Adipocyte (in vitro differentiated cells): ENCODE measurements at regions not wholly inside any gene's neighbourhood (a gene's known extent, or its start where the extent isn't known, plus 50 kb on each side); places are given as distances from the start of the nearest gene placed in this dataset.

Experiments used
- DNase-seq: peaks from one replicate; pipeline ENCODE4 v3.0.0-alpha.2; 2015; ENCODE audit warnings: low read depth
- H3K27me3 ChIP-seq: replicated peaks from 2 replicates; pipeline ENCODE4 v1.7.0; 2013; ENCODE audit warnings: mild to moderate bottlenecking, low read length, moderate library complexity; ENCODE audit not compliant: control insufficient read depth, insufficient read depth
- H3K36me3 ChIP-seq: 2 replicates; pipeline ENCODE4 v1.7.0; 2013; ENCODE audit warnings: low read length, mild to moderate bottlenecking, moderate library complexity; ENCODE audit not compliant: control insufficient read depth, insufficient read depth, severe bottlenecking
- H3K4me1 ChIP-seq: 2 replicates; pipeline ENCODE4 v1.7.0; 2013; ENCODE audit warnings: mild to moderate bottlenecking, low read length, moderate library complexity; ENCODE audit not compliant: control insufficient read depth, insufficient read depth
- H3K4me3 ChIP-seq: 2 replicates; pipeline ENCODE4 v1.7.0; 2013; ENCODE audit warnings: mild to moderate bottlenecking, low read length, moderate library complexity
- H3K9ac ChIP-seq: 2 replicates; pipeline ENCODE4 v1.7.0; 2013; ENCODE audit warnings: mild to moderate bottlenecking, low read length, moderate library complexity
- H3K9me3 ChIP-seq: 2 replicates; pipeline ENCODE4 v1.7.0; 2013; ENCODE audit warnings: mild to moderate bottlenecking, low read length, moderate library complexity; ENCODE audit not compliant: control insufficient read depth

DNA sequence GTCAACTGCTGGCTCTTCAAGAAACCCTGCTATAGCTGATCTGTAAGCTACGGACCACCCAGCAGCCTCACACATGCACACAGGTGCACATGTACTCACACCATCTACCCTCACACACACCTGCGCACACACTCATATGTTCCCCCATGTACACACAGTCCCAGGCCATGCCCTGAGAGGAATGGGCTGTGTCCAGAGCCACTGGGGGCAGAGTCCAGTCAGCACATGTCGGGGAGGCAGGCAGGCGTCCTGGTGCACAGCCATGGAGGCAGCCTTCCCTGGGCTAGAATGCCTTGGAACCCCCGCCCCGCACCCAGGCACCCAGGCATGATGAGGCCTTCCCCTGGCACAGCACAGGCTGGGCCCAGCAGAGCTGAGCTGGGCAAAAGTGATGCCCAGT is 58.3 kb upstream of the DLK1 start:
- H3K9me3 ChIP-seq = no peaks in the 10 kb centered on the region
- H3K36me3 ChIP-seq = no peaks in the 10 kb centered on the region
- H3K27me3 ChIP-seq = peaks cover 28% of the 10 kb centered on the region
- peaks cover 14% of the 10 kb centered on the region for H3K4me1 ChIP-seq
- no peak for DNase-seq
- H3K4me3 ChIP-seq = no peak overlapping the region
- H3K9ac ChIP-seq = no peak overlapping the region

DNA sequence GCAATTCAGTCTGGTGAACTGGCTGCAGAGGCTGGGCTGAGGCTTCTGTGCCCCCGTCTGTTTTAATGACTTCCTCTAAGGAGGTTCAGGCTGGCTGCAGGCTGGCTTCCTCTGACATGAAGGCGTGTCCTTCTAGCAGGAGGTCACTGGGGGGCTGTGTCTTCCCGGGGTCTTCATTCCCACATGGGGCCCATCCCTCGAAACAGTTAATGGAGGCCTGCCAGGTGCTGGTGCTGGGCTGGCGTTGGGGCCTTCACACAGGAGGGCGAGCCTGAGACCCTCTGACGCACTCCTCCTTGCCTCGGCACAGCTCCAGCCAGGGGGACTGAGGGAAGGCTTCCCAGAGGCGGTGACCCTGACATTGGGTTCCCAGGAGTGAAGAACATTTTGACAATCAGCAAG is 57.7 kb upstream of the DLK1 start:
- no peak for DNase-seq
- Histone ChIP-seq H3K9me3 (no peaks in the 10 kb centered on the region), H3K9ac (no peak overlapping the region), H3K4me3 (no peak overlapping the region), H3K27me3 (peaks cover 29% of the 10 kb centered on the region), H3K36me3 (no peaks in the 10 kb centered on the region), H3K4me1 (peaks cover 14% of the 10 kb centered on the region)

DNA sequence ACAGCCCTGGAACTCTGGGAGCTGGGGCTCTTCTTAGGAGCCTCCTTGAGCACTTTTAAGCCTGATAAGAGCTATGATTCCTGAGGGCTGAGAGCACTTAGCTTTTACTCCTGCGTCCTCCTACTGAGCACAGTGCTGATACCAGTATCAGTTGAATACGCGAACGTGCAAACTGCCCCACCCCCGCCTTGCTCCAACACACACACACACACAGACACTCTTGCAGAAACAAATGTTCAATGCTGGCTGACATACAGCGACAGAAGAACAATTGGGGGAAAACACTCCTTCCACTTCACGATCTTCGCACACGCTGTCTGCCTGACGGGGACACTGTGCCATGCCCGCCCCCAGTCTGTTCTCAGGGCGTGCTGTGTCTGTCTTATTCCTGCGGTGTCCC is 57.2 kb upstream of the DLK1 start:
- H3K9ac ChIP-seq = no peak overlapping the region
- no peak overlapping the region for H3K4me3 ChIP-seq
- H3K36me3 ChIP-seq = no peaks in the 10 kb centered on the region
- peaks cover 29% of the 10 kb centered on the region for H3K27me3 ChIP-seq
- no peak for DNase-seq
- peaks cover 16% of the 10 kb centered on the region for H3K4me1 ChIP-seq
- no peaks in the 10 kb centered on the region for H3K9me3 ChIP-seq

DNA sequence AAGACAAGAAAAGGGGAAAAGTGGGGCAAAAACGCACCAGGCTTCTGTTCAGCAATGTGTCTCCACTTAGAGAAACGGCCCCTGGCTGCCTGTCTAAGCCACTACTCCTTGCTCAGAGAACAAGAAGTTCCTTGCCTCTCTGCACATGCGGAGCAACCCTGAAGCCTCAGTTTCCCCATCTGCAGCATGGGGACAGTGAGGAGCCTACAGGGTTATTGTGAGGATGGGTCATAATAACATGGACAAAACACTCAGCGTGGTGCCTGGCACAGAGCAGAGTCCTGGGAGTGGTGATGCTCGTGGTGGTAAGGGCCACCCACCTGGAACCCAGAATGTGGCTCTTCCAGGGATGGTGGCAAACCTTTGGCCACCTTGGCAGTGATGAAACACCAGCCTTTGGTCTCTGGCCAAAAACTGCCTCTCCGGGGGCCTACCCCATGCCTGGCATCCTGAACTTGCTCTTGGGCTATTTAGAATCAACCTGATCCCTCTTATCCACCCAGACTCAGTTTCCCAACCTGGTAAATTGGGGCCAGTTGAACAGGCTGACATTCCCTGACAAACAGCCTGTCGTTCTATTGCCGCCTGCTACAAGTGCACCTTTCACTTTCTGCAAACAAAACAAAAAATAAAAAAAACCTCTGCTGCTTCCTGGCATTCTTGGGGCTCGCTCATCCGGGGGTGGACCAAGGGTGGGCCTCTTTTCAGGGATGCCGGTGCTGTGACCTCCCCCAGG is 56.5 kb upstream of the DLK1 start:
- DNase-seq = no peak
- no peak overlapping the region for H3K9ac ChIP-seq
- H3K27me3 ChIP-seq = peaks cover 29% of the 10 kb centered on the region

DNA sequence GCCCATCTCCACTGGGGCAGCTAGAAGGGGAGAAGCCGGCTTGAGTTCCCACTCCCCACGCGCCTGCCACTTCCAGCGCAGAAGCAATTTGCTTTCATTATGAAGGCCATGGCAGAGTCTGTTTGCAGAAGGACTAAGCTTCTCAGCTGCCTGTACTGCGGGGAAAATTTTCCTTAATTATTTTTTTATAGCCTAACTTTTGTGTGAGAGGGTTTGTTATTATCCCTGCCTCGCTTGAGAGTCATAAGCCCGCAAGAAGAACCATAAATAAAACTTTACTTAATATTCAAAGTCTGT is 56.0 kb upstream of the DLK1 start:
- peaks cover 9% of the 10 kb centered on the region for H3K4me1 ChIP-seq

More for the DNA sequence above, 56.5 kb upstream of the DLK1 start:
- Histone ChIP-seq H3K36me3 (no peaks in the 10 kb centered on the region), H3K9me3 (no peaks in the 10 kb centered on the region), H3K4me3 (no peak overlapping the region), H3K4me1 (peaks cover 12% of the 10 kb centered on the region)

DNA sequence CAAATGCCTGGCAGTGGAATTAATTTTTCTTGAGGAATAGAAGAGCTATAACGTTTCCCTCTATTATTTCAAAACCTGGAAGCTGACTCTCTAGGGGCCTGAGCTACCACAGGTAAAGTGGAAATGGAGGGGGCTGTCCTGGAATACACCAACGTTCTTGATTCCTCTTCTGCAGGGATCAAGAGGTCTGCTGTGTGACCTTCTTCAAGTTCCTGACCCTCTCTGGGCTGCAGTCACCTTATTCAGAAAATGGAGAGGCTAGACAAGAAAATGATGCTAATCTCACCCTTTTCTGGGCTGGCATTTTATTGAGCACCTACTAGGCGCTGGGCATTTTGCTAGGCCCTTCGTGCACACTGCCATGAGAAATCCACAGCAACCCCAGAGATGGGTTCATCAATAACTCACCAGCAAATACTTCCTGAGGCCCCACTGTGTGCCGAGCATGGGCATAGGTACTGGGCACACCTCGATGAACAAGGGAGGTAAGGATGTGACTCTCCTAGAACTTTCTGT is 55.2 kb upstream of the DLK1 start:
- Histone ChIP-seq H3K9ac (no peak overlapping the region), H3K36me3 (no peaks in the 10 kb centered on the region), H3K4me3 (no peak overlapping the region), H3K9me3 (no peaks in the 10 kb centered on the region), H3K4me1 (peaks cover 11% of the 10 kb centered on the region), H3K27me3 (peaks cover 29% of the 10 kb centered on the region)
- no peak for DNase-seq

More for the DNA sequence above, 56.0 kb upstream of the DLK1 start:
- H3K36me3 ChIP-seq = no peaks in the 10 kb centered on the region
- H3K4me3 ChIP-seq = no peak overlapping the region
- DNase-seq = no peak
- H3K9me3 ChIP-seq = no peaks in the 10 kb centered on the region
- H3K27me3 ChIP-seq = peaks cover 29% of the 10 kb centered on the region
- H3K9ac ChIP-seq = no peak overlapping the region

DNA sequence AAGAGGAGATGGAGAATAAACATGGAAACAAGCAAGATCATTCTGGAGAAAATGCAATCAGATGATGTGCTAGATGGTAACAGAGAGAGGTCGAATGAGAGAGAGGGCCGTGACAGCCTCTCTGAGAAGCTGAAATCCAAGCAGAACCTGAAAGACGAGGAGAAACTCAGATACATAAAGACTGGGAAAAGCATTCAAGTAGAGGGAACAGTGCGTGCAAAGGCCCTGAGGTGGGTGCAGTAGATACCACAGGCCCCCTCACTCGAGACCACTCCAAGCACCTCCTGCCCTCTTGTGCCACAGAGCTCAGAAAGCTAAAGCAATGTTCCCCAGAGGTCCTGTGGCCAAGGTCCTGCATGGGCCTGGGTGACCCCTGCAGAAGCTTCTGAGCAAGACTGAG is 54.8 kb upstream of the DLK1 start:
- no peak overlapping the region for H3K9ac ChIP-seq
- no peak for DNase-seq
- no peaks in the 10 kb centered on the region for H3K9me3 ChIP-seq
- H3K27me3 ChIP-seq = peaks cover 29% of the 10 kb centered on the region
- H3K4me1 ChIP-seq = peaks cover 16% of the 10 kb centered on the region
- no peaks in the 10 kb centered on the region for H3K36me3 ChIP-seq
- no peak overlapping the region for H3K4me3 ChIP-seq

DNA sequence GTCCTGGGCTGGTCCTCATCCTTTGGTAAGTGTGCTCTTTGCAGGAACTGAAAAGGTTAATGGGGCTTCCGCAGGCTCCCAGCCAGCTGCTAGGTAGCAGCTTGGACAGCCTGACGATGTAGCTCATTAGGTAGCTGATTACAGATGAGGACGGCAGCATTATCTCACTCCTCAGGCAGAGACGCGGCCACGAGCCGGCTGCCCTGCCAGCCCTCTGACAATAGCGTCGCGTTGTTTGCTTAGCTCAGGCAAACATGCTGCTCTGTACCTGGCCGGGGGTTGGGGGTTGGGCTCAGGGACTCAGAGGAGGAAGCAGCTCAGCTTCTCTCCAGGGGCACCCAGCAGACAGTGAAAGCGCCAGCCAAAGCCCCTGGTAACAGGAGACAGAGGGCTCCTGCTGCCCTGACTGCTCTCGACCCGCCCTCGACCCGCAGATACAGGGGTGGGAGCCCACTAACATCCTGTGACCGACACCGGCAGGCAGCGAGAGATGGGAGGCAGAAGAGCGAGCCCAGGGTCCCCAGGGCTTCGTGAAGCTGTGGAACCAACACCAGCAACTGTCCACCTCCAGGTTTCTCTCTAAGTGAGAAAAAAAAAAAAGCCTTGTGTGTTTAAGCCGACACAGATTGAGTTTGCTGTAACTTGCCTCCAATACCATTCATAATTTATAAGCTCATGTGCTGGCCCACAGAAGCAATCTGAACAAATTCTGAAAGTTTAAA is 53.4 kb upstream of the DLK1 start:
- Histone ChIP-seq H3K9me3 (no peaks in the 10 kb centered on the region), H3K4me3 (no peak overlapping the region), H3K27me3 (peaks cover 29% of the 10 kb centered on the region), H3K36me3 (no peaks in the 10 kb centered on the region), H3K4me1 (peaks cover 27% of the 10 kb centered on the region), H3K9ac (no peak overlapping the region)
- DNase-seq = no peak

DNA sequence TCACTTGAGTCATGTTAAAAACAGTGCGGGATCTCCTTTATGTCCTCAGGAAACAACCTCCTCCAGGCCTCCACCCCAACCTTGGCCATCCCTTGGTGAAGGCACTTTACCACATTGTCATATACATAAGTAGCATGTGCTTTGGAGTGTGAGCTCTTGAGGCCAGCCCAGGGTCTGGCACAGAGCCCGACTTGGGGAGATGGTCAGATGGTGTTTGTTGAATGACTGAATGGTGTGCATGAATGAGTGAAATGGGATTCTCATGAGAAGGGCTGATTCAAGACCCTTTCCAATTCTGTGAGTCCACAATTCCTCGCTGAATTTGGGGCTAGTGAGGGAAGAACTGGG is 52.9 kb upstream of the DLK1 start:
- Histone ChIP-seq H3K4me3 (no peak overlapping the region), H3K27me3 (peaks cover 29% of the 10 kb centered on the region), H3K9ac (no peak overlapping the region), H3K9me3 (no peaks in the 10 kb centered on the region), H3K4me1 (peaks cover 32% of the 10 kb centered on the region), H3K36me3 (no peaks in the 10 kb centered on the region)
- no peak for DNase-seq

DNA sequence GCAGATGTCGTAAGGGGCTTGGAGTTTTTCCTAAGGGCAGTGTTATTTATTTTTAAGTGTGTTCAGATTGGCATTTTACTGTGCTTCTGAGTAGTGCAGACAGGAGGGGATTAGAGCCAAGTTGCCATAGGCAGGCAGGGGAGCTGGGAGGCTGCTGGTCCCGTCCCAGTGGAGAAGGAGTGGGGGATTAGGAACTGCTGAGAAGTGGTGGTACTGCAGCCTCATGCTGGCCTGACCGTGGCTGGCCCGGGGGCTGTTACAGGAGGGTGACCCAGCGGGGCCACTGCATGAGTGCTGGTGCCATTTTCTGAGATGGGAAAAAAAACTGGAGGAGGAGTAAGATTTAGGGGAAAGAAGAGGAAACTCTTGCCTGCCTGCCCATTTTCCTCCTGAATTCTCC is 52.3 kb upstream of the DLK1 start:
- peaks cover 35% of the 10 kb centered on the region for H3K4me1 ChIP-seq

DNA sequence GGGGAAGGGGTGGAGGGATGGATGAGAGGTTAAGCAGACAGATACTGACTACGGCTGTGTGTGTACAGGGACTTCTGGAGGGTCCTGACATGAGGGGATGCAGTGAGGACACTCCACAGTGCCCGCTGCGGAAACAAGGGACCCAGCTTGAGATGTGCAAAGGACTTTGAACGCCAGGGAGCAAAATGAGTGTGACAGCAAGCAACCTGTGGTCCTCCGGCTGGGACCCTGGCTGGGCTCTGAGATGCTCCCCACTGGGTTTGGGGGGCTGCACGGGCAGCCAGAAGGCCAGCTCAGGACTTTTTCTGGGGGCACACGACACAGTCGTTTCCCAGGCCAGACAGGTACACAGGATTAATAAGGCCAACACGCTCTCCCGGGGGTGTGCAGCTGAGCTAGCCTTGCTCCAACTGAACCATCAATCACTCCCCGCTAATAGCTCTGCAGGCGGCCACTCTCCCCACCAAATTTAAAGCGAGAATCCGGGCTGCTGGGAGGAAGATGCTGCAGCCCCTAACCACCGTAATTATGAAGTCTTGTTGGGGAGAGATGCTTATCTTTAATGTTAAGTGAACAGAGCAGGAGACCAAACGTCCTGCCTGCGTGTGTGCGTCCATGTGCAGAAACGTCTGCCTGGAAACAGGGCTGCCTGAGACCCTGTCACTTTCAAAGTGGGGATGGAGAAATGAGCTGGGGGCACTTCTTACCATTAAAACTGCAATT is 51.6 kb upstream of the DLK1 start:
- Histone ChIP-seq H3K4me1 (peaks cover 40% of the 10 kb centered on the region), H3K36me3 (no peaks in the 10 kb centered on the region), H3K9me3 (no peaks in the 10 kb centered on the region), H3K27me3 (peaks cover 20% of the 10 kb centered on the region), H3K9ac (no peak overlapping the region), H3K4me3 (no peak overlapping the region)
- DNase-seq = no peak

More for the DNA sequence above, 52.3 kb upstream of the DLK1 start:
- Histone ChIP-seq H3K4me3 (no peak overlapping the region), H3K9ac (no peak overlapping the region), H3K36me3 (no peaks in the 10 kb centered on the region), H3K9me3 (no peaks in the 10 kb centered on the region), H3K27me3 (peaks cover 25% of the 10 kb centered on the region)
- DNase-seq = no peak
